ENCODE measurements at regions not wholly inside any gene's neighbourhood (a gene's known extent, or its start where the extent isn't known, plus 50 kb on each side); places are given as distances from the start of the nearest gene placed in this dataset.
A peak's percentile ranks its signal among the peaks of the same experiment; 100 is the strongest.
"Not testable (repeated sequence)": the region's sequence is repeated elsewhere in the genome, so short reads cannot be mapped to it uniquely, and the experiment has no call there.

- Histone ChIP-seq H3K4me3 (no peak overlapping the region), H3K36me3 (no peaks in the 10 kb centered on the region), H3K9me3 (no peaks in the 10 kb centered on the region), H3K27me3 (no peaks in the 10 kb centered on the region)
- DNase-seq: no peak
These were observed 149.8 kb upstream of the ANKRD55 start for GRCh38 chr5:56382896-56383295.

GRCh38 chr5:56377573-56377972, 144.4 kb upstream of the ANKRD55 start:
- Histone ChIP-seq H3K4me3 (no peak overlapping the region), H3K9me3 (no peaks in the 10 kb centered on the region), H3K36me3 (no peaks in the 10 kb centered on the region), H3K27me3 (no peaks in the 10 kb centered on the region)
- DNase-seq: no peak

- no peak for DNase-seq
- H3K4me3 ChIP-seq: no peak overlapping the region
- H3K27me3 ChIP-seq: no peaks in the 10 kb centered on the region
- no peaks in the 10 kb centered on the region for H3K36me3 ChIP-seq
- H3K9me3 ChIP-seq: no peaks in the 10 kb centered on the region
These were observed 143.0 kb upstream of the ANKRD55 start for GRCh38 chr5:56376128-56376527.

- DNase-seq: no peak
- H3K36me3 ChIP-seq: no peaks in the 10 kb centered on the region
- H3K27me3 ChIP-seq: no peaks in the 10 kb centered on the region
- no peaks in the 10 kb centered on the region for H3K9me3 ChIP-seq
- no peak overlapping the region for H3K4me3 ChIP-seq
These were observed 141.9 kb upstream of the ANKRD55 start for GRCh38 chr5:56375011-56375410.

GRCh38 chr5:56372491-56372890, 139.4 kb upstream of the ANKRD55 start:
- not testable (repeated sequence) for H3K4me3 ChIP-seq, H3K27me3 ChIP-seq, H3K9me3 ChIP-seq, H3K36me3 ChIP-seq, DNase-seq

GRCh38 chr5:56369361-56369811, 136.3 kb upstream of the ANKRD55 start:
- no peaks in the 10 kb centered on the region for H3K27me3 ChIP-seq
- H3K4me3 ChIP-seq: no peak overlapping the region
- H3K36me3 ChIP-seq: no peaks in the 10 kb centered on the region
- H3K9me3 ChIP-seq: no peaks in the 10 kb centered on the region
- no peak for DNase-seq

- no peak for DNase-seq
- no peaks in the 10 kb centered on the region for H3K36me3 ChIP-seq
These were observed 134.6 kb upstream of the ANKRD55 start for GRCh38 chr5:56367748-56368147.

GRCh38 chr5:56366986-56367385, 133.9 kb upstream of the ANKRD55 start:
- no peak for DNase-seq
- no peaks in the 10 kb centered on the region for H3K9me3 ChIP-seq
- no peaks in the 10 kb centered on the region for H3K36me3 ChIP-seq
- no peak overlapping the region for H3K4me3 ChIP-seq
- no peaks in the 10 kb centered on the region for H3K27me3 ChIP-seq

More at GRCh38 chr5:56367748-56368147, 134.6 kb upstream of the ANKRD55 start:
- no peaks in the 10 kb centered on the region for H3K9me3 ChIP-seq
- no peak overlapping the region for H3K4me3 ChIP-seq
- H3K27me3 ChIP-seq: no peaks in the 10 kb centered on the region

GRCh38 chr5:56361398-56361797, 128.3 kb upstream of the ANKRD55 start:
- Histone ChIP-seq H3K27me3 (no peaks in the 10 kb centered on the region), H3K36me3 (no peaks in the 10 kb centered on the region), H3K9me3 (no peaks in the 10 kb centered on the region; the same call in 1 of the 2 replicates), H3K4me3 (no peak overlapping the region)
- DNase-seq: no peak

- DNase-seq: no peak
- Histone ChIP-seq H3K4me3 (no peak overlapping the region), H3K36me3 (no peaks in the 10 kb centered on the region), H3K27me3 (no peaks in the 10 kb centered on the region), H3K9me3 (no peaks in the 10 kb centered on the region; the same call in 1 of the 2 replicates)
These were observed 127.7 kb upstream of the ANKRD55 start for GRCh38 chr5:56360816-56361215.

GRCh38 chr5:56359809-56360685, 126.9 kb upstream of the ANKRD55 start:
- H3K36me3 ChIP-seq: no peaks in the 10 kb centered on the region
- H3K27me3 ChIP-seq: no peaks in the 10 kb centered on the region
- no peak for DNase-seq
- H3K4me3 ChIP-seq: no peak overlapping the region
- H3K9me3 ChIP-seq: no peaks in the 10 kb centered on the region; the same call in 1 of the 2 replicates

- peak; percentile 34 for DNase-seq
- no peaks in the 10 kb centered on the region for H3K27me3 ChIP-seq
- H3K4me3 ChIP-seq: no peak overlapping the region
- H3K9me3 ChIP-seq: no peaks in the 10 kb centered on the region; the same call in 1 of the 2 replicates
- no peaks in the 10 kb centered on the region for H3K36me3 ChIP-seq
These were observed 125.9 kb upstream of the ANKRD55 start for GRCh38 chr5:56358703-56359681.

GRCh38 chr5:56358046-56358445, 124.9 kb upstream of the ANKRD55 start:
- H3K27me3 ChIP-seq: no peaks in the 10 kb centered on the region
- DNase-seq: no peak
- no peaks in the 10 kb centered on the region; the same call in 1 of the 2 replicates for H3K9me3 ChIP-seq
- H3K4me3 ChIP-seq: no peak overlapping the region
- H3K36me3 ChIP-seq: no peaks in the 10 kb centered on the region

- H3K9me3 ChIP-seq: no peaks in the 10 kb centered on the region; the same call in 1 of the 2 replicates
- no peaks in the 10 kb centered on the region for H3K36me3 ChIP-seq
- H3K4me3 ChIP-seq: no peak overlapping the region
- no peak for DNase-seq
- no peaks in the 10 kb centered on the region for H3K27me3 ChIP-seq
These were observed 124.3 kb upstream of the ANKRD55 start for GRCh38 chr5:56357426-56357825.

GRCh38 chr5:56356836-56357160, 123.7 kb upstream of the ANKRD55 start:
- H3K9me3 ChIP-seq: no peaks in the 10 kb centered on the region; the same call in 1 of the 2 replicates
- no peak for DNase-seq
- no peaks in the 10 kb centered on the region for H3K36me3 ChIP-seq
- H3K4me3 ChIP-seq: no peak overlapping the region
- no peaks in the 10 kb centered on the region for H3K27me3 ChIP-seq

GRCh38 chr5:56356121-56356835, 123.1 kb upstream of the ANKRD55 start:
- Histone ChIP-seq H3K9me3 (no peaks in the 10 kb centered on the region; the same call in 1 of the 2 replicates), H3K27me3 (no peaks in the 10 kb centered on the region), H3K4me3 (no peak overlapping the region), H3K36me3 (no peaks in the 10 kb centered on the region)
- DNase-seq: no peak

Data from MG63 (cell line).